ENCODE measurements at regions not wholly inside any gene's neighbourhood (a gene's known extent, or its start where the extent isn't known, plus 50 kb on each side); places are given as distances from the start of the nearest gene placed in this dataset.

- TF ChIP-seq CTCF (IDR thresholded peaks at IDR 0.05) = no peak
- no peak for TF ChIP-seq POLR2AphosphoS5 (IDR thresholded peaks at IDR 0.05)
- TF ChIP-seq POLR2A (IDR thresholded peaks at IDR 0.05) = no peak
- TF ChIP-seq EP300 (IDR thresholded peaks at IDR 0.05) = no peak
These were observed 108.9 kb upstream of the DST start for GRCh38 chr6:56751604-56752003.

All from upper lobe of left lung (tissue), 4 donors.